Neural cell (in vitro differentiated cells): ENCODE measurements at regions not wholly inside any gene's neighbourhood (a gene's known extent, or its start where the extent isn't known, plus 50 kb on each side); places are given as distances from the start of the nearest gene placed in this dataset.

Source experiments
- H2AFZ ChIP-seq: fragments of 200-600, 300-800 bp; sonication (generic), shearing (Covaris generic); 2 replicates; pipeline ENCODE4 v1.6.0; 2014; ENCODE audit warnings: low read depth, mild to moderate bottlenecking, antibody characterized with exemption, low read length, moderate library complexity
- H3F3A ChIP-seq: fragments of 200-600 bp; shearing (Covaris generic); 2 replicates; pipeline ENCODE4 v1.6.1; 2016; ENCODE audit warnings: mild to moderate bottlenecking, moderate library complexity, mixed read lengths, antibody characterized with exemption, low read length; ENCODE audit not compliant: insufficient read depth, poor library complexity, severe bottlenecking
- H3K27ac ChIP-seq: fragments of 200-600, 300-800 bp; sonication (generic), shearing (Covaris generic); 2 replicates; pipeline ENCODE4 v1.5.1; 2014; ENCODE audit warnings: mild to moderate bottlenecking, low read length, moderate library complexity
- H3K27me3 ChIP-seq: fragments of 300-800, 200-600 bp; sonication (generic), shearing (Covaris generic); 2 replicates; pipeline ENCODE4 v1.6.0; 2014; ENCODE audit warnings: mild to moderate bottlenecking, low read depth, low read length, moderate library complexity; ENCODE audit not compliant: insufficient read depth
- H3K36me3 ChIP-seq: fragments of 300-800, 200-600 bp; sonication (generic), shearing (Covaris generic); 2 replicates; pipeline ENCODE4 v1.5.1; 2014; ENCODE audit warnings: mild to moderate bottlenecking, antibody characterized with exemption, low read length, moderate library complexity; ENCODE audit not compliant: insufficient read depth
- H3K4me2 ChIP-seq: fragments of 300-800, 200-600 bp; sonication (generic), shearing (Covaris generic); 2 replicates; pipeline ENCODE4 v1.6.0; 2014; ENCODE audit warnings: mild to moderate bottlenecking, low read length
- H3K4me3 ChIP-seq: fragments of 300-800, 200-600 bp; sonication (generic), shearing (Covaris generic); 2 replicates; pipeline ENCODE4 v1.5.1; 2014; ENCODE audit warnings: mild to moderate bottlenecking, low read length, moderate library complexity
- H3K79me2 ChIP-seq: fragments of 200-600 bp; shearing (Covaris generic); replicated peaks from 2 replicates; pipeline ENCODE4 v1.6.0; 2014; ENCODE audit warnings: mild to moderate bottlenecking, low read length, moderate library complexity; ENCODE audit not compliant: insufficient read depth
- H3K9ac ChIP-seq: fragments of 300-800, 200-600 bp; sonication (generic), shearing (Covaris generic); 2 replicates; pipeline ENCODE4 v1.6.1; 2016; ENCODE audit warnings: mild to moderate bottlenecking, low read length, mixed read lengths
- H3K9me2 ChIP-seq: fragments of 200-600 bp; shearing (Covaris generic); 2 replicates; pipeline ENCODE4 v1.6.1; 2016; ENCODE audit warnings: mild to moderate bottlenecking, low read length, mixed read lengths; ENCODE audit not compliant: insufficient read depth
- H3K9me3 ChIP-seq: fragments of 200-600, 300-800 bp; sonication (generic), shearing (Covaris generic); 2 replicates; pipeline ENCODE4 v1.6.1; 2016; ENCODE audit warnings: mild to moderate bottlenecking, mixed run types, low read length, moderate library complexity, mixed read lengths
- H4K20me1 ChIP-seq: fragments of 200-600 bp; shearing (Covaris generic); 2 replicates; pipeline ENCODE4 v1.6.1; 2016; ENCODE audit warnings: mild to moderate bottlenecking, mixed run types; ENCODE audit not compliant: insufficient read depth
- CTCF ChIP-seq: fragments of 450-650 bp; IDR thresholded peaks from 2 replicates; pipeline ENCODE4 v1.5.1; 2014; ENCODE audit warnings: antibody characterized with exemption, mild to moderate bottlenecking, moderate library complexity; ENCODE audit not compliant: poor library complexity, severe bottlenecking
- EP300 ChIP-seq: fragments of 450-650 bp; conservative IDR thresholded peaks from 2 replicates; pipeline ENCODE4 v1.6.1; 2014; ENCODE audit warnings: antibody characterized with exemption, mild to moderate bottlenecking, moderate library complexity; ENCODE audit not compliant: poor library complexity, severe bottlenecking
- EZH2 ChIP-seq: fragments of 200-600, 300-800 bp; shearing (Covaris generic), sonication (generic); IDR thresholded peaks from 2 replicates; pipeline ENCODE4 v1.6.1; 2014; ENCODE audit warnings: antibody characterized with exemption, low read length, borderline replicate concordance, mild to moderate bottlenecking; ENCODE audit not compliant: insufficient read depth, poor library complexity, severe bottlenecking
- MXI1 ChIP-seq: fragments of 450-650 bp; conservative IDR thresholded peaks from 2 replicates; pipeline ENCODE4 v1.6.1; 2014; ENCODE audit warnings: antibody characterized with exemption, mild to moderate bottlenecking; ENCODE audit not compliant: poor library complexity, severe bottlenecking
- POLR2AphosphoS5 ChIP-seq: IDR thresholded peaks from 2 replicates; pipeline ENCODE4 v1.6.1; 2012
- RAD21 ChIP-seq: fragments of 450-650 bp; conservative IDR thresholded peaks from 2 replicates; pipeline ENCODE4 v1.6.1; 2014; ENCODE audit warnings: antibody characterized with exemption, mild to moderate bottlenecking, moderate library complexity
- REST ChIP-seq: IDR thresholded peaks from 2 replicates; pipeline ENCODE4 v1.6.1; 2012; ENCODE audit warnings: borderline replicate concordance
- SMC3 ChIP-seq: fragments of 450-650 bp; conservative IDR thresholded peaks from 2 replicates; pipeline ENCODE4 v1.6.1; 2014; ENCODE audit warnings: antibody characterized with exemption, mild to moderate bottlenecking, moderate library complexity; ENCODE audit not compliant: poor library complexity
- TAF1 ChIP-seq: IDR thresholded peaks from 2 replicates; pipeline ENCODE4 v1.6.1; 2012; ENCODE audit warnings: low read depth

DNA sequence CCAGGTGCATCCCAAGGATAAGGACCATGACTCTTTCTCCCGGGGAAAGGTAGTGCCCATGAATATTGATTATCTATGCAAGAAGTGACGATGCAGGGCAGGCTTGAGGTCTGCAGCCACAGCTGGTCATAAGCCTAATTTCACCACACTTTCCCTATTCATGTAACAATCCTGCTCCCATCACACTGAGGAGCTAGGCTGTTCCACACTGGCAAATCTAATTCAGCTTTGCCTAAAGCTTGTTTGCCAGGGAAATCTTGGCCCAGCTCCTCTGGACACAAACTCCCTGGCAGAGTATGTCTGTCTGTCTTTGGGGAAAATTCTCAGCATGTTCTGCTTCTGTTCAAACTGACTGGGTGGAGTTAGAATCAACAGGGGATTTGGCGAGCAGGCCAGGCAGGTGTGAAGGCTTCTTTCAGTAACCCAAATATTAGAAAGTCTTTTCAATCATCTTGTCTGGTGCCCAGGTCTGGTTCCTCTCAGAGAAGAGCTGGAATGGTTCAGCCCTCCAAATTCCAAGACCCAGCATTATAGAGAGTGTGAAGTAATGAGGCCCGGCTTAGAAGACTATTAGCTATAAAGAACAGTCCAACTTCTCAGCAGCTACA, 88.5 kb upstream of the SPDL1 start:
- Histone ChIP-seq H3K9me2 (no peaks in the 10 kb centered on the region), H3K9ac (no peak overlapping the region), H3K4me3 (no peak overlapping the region), H4K20me1 (no peaks in the 10 kb centered on the region), H3K27me3 (no peaks in the 10 kb centered on the region), H3K27ac (no peak overlapping the region), H3K79me2 (no peaks in the 10 kb centered on the region), H3K4me2 (no peak overlapping the region), H3F3A (no peaks in the 10 kb centered on the region), H3K36me3 (no peaks in the 10 kb centered on the region), H2AFZ (no peak overlapping the region), H3K9me3 (no peaks in the 10 kb centered on the region)
- TF ChIP-seq CTCF (no peak), REST (no peak), POLR2AphosphoS5 (no peak), EP300 (no peak), EZH2 (no peak), SMC3 (no peak), TAF1 (no peak), RAD21 (no peak), MXI1 (no peak)

DNA sequence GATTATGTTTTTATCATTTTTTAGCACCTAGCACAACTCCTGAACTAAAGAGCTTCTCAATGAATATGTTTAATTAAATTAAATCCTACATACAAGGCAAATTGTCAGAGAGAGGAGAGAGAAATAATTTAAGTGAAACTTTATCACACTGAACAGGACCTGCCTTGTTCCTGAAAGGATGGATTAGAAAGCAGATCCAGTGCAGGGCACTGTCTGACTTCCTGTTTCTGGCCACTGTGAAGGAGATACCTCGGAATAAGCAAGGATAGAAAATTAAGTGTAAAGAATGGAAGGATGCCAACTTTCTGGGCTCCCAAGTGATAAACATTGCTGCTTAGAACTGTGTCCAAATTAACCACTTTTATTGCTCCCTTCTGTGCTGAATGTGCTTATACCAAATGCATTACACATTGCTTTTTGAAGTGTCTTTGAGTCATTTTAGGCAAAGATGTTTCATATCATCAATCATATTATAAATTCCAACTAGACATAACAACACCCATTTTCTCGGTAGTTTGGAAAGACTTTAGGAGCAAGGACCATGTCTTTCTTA, 89.1 kb upstream of the SPDL1 start:
- H3K27me3 ChIP-seq: no peaks in the 10 kb centered on the region
- H3K9me3 ChIP-seq: no peaks in the 10 kb centered on the region
- no peak overlapping the region for H3K27ac ChIP-seq
- H3K9me2 ChIP-seq: no peaks in the 10 kb centered on the region
- H3K9ac ChIP-seq: no peak overlapping the region
- no peaks in the 10 kb centered on the region for H3K79me2 ChIP-seq
- H4K20me1 ChIP-seq: no peaks in the 10 kb centered on the region
- H3F3A ChIP-seq: no peaks in the 10 kb centered on the region
- H3K36me3 ChIP-seq: no peaks in the 10 kb centered on the region
- no peak overlapping the region for H3K4me2 ChIP-seq
- no peak for TF ChIP-seq REST
- H2AFZ ChIP-seq: no peak overlapping the region
- H3K4me3 ChIP-seq: no peak overlapping the region
